Right cardiac atrium (tissue), 5 donors: ENCODE measurements at regions not wholly inside any gene's neighbourhood (a gene's known extent, or its start where the extent isn't known, plus 50 kb on each side); places are given as distances from the start of the nearest gene placed in this dataset.

Experiments
- ATAC-seq, 2 donors: fragments of 200-7000 bp; cut with Tn5 transposase; one replicate each; pipeline versions ENCODE4 v1.8.0 to v1.9.1; 2020; ENCODE audit warnings: moderate library complexity in 2 of 2, mild to moderate bottlenecking in 1 of 2
- DNase-seq, 3 donors: peaks; one replicate each; pipeline ENCODE4 v3.0.0-alpha.2; 2020
- H3K27ac ChIP-seq: one replicate; pipeline ENCODE4 v1.5.1; 2013; ENCODE audit warnings: mild to moderate bottlenecking, low read length, control low read depth, moderate library complexity
- H3K27me3 ChIP-seq: one replicate; pipeline ENCODE4 v1.6.1; 2013; ENCODE audit not compliant: control insufficient read depth, insufficient read depth
- H3K4me1 ChIP-seq: one replicate; pipeline ENCODE4 v1.6.1; 2013; ENCODE audit warnings: low read length; ENCODE audit not compliant: control insufficient read depth, insufficient read depth
- H3K4me3 ChIP-seq: one replicate; pipeline ENCODE4 v1.5.1; 2013; ENCODE audit warnings: low read length, control low read depth
- H3K9me3 ChIP-seq: one replicate; pipeline ENCODE4 v1.6.1; 2013; ENCODE audit warnings: low read length; ENCODE audit not compliant: control insufficient read depth
- WGBS: extraction: QIAGEN DNeasy Blood & Tissue Kit; methylation state at CpG from one replicate; pipeline ENCODE4 v1.1.7; 2013; 5-methylcytosine and 5-hydroxymethylcytosine counted together
- intact Hi-C, 4 donors: fragments of 100-400 bp; cut with DNase I; formaldehyde crosslinking; loops; one replicate each; pipeline versions ENCODE4 v1.11.0 to v1.14.0; 2022 to 2023
- donor health status: healthy with polysubstance abuse.
- donor health status: DM: no; HTN: yes; CAD: no.
- donor health status: DM: no; HTN: no; CAD: no.
- donor health status: DM: no; HTN: yes; CAD: no; lungs with severe emphysema.
- donor health status: DM: yes; HTN: yes; CAD: no.

DNA sequence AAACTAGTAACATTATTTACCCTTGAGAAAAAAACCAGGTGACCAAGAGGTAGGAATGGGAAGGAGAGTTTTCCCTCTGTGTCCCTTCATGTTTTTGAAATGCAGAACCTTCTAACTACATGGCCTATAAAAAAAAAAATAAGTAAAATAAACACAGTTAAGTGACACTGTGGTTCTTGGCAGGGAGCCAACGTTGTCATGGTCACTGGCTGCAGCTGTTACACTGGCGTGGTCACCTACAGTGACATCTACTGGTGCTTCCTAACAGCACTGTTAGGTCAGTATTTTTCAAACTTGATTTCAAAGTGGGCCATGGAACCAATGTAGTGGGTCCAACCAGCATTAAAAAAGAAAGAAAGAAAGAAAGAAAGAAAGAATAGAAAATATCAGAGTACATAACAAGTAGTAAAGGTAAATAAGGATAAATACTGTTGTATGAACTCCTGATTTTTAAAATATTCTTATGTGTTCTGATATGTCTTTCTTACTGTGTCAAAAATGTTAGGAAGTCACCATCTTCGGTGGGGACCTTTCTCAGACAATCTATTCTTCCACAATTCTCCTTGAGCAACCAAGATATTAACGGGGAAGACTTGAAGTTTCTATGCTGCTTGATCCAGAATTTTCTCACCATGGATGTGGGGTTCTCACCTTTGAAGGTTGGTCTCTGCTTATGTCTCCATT is 59.1 kb upstream of the PJA2 start:
- 31% methylated on average over 4 of the region's 4 CpGs for WGBS
- Histone ChIP-seq H3K9me3 (no peaks in the 10 kb centered on the region), H3K27me3 (no peaks in the 10 kb centered on the region), H3K4me3 (no peak overlapping the region), H3K27ac (no peak overlapping the region), H3K4me1 (no peaks in the 10 kb centered on the region)
- DNase-seq (peak; percentile 97 to 98 (median 97)), ATAC-seq (peak; percentile 95 to 97)
- intact Hi-C loops = no loop called here

DNA sequence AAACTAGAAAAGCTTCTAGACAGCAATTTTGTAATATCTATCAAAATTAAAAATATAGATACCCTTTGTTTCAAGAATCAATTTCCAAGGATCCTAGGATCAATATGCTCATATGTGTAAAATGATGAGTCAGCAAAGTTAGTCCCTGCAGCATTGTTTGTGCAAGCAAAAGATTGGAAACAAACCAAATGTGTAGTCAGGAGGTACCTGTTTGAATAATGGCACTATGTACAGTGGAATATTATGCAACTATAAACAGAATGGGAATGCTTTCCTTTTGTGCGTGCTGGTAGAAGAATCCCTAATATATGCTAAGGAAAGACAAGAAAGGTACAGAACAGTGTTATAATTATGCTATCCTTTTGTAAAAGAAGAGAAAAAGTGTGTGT is 58.5 kb upstream of the PJA2 start:
- 93% methylated on average over 1 of the region's 1 CpG for WGBS
- intact Hi-C loops = no loop called here
- no peak overlapping the region for H3K27ac ChIP-seq

DNA sequence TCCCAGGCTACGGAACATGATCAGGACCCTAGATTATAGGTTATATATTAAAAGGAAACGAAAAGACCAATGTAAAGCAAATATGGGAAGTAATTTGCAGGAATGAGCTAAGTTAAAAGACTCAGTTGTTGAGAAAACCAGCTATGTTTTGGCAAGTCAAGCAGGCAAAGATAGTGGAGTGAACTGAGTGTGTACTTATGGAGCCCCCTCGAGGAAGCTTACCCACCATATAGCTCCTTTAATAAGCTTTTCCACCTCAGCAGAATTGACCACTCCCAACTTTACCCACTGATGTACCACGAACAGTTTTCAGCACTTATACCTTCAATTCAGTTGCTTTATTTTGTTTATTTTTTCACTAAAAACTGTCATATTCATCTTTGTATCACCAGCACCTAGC is 57.3 kb upstream of the PJA2 start:
- Histone ChIP-seq H3K9me3 (no peaks in the 10 kb centered on the region), H3K4me3 (no peak overlapping the region), H3K27me3 (no peaks in the 10 kb centered on the region), H3K4me1 (no peaks in the 10 kb centered on the region), H3K27ac (no peak overlapping the region)
- intact Hi-C loops = no loop called here
- 81% methylated on average over 4 of the region's 4 CpGs for WGBS
- DNase-seq (no peak), ATAC-seq (no peak)

More for the DNA sequence above, 58.5 kb upstream of the PJA2 start:
- ATAC-seq (no peak), DNase-seq (no peak)
- H3K9me3 ChIP-seq = no peaks in the 10 kb centered on the region
- H3K4me1 ChIP-seq = no peaks in the 10 kb centered on the region
- H3K27me3 ChIP-seq = no peaks in the 10 kb centered on the region
- H3K4me3 ChIP-seq = no peak overlapping the region
